ENCODE measurements at regions not wholly inside any gene's neighbourhood (a gene's known extent, or its start where the extent isn't known, plus 50 kb on each side); places are given as distances from the start of the nearest gene placed in this dataset.

- TF ChIP-seq CTCF (CRISPR knock-in tag; IDR thresholded peaks at IDR 0.05) (no peak), ZBTB7A (CRISPR knock-in tag; IDR thresholded peaks at IDR 0.05) (no peak), EHMT2 (IDR thresholded peaks at IDR 0.05; ENCODE audit: borderline replicate concordance, low read depth, low read length) (no peak), TOE1 (CRISPR knock-in tag; IDR thresholded peaks at IDR 0.05) (no peak), TCF7L2 (IDR thresholded peaks at IDR 0.05; ENCODE audit: low read depth, low read length) (no peak), PITX1 (CRISPR knock-in tag; IDR thresholded peaks at IDR 0.05) (no peak), ZNF232 (CRISPR knock-in tag; IDR thresholded peaks at IDR 0.05; ENCODE audit: borderline replicate concordance) (no peak), ZNF720 (CRISPR knock-in tag; IDR thresholded peaks at IDR 0.05) (no peak)
- TF ChIP-seq, protein P1, sequence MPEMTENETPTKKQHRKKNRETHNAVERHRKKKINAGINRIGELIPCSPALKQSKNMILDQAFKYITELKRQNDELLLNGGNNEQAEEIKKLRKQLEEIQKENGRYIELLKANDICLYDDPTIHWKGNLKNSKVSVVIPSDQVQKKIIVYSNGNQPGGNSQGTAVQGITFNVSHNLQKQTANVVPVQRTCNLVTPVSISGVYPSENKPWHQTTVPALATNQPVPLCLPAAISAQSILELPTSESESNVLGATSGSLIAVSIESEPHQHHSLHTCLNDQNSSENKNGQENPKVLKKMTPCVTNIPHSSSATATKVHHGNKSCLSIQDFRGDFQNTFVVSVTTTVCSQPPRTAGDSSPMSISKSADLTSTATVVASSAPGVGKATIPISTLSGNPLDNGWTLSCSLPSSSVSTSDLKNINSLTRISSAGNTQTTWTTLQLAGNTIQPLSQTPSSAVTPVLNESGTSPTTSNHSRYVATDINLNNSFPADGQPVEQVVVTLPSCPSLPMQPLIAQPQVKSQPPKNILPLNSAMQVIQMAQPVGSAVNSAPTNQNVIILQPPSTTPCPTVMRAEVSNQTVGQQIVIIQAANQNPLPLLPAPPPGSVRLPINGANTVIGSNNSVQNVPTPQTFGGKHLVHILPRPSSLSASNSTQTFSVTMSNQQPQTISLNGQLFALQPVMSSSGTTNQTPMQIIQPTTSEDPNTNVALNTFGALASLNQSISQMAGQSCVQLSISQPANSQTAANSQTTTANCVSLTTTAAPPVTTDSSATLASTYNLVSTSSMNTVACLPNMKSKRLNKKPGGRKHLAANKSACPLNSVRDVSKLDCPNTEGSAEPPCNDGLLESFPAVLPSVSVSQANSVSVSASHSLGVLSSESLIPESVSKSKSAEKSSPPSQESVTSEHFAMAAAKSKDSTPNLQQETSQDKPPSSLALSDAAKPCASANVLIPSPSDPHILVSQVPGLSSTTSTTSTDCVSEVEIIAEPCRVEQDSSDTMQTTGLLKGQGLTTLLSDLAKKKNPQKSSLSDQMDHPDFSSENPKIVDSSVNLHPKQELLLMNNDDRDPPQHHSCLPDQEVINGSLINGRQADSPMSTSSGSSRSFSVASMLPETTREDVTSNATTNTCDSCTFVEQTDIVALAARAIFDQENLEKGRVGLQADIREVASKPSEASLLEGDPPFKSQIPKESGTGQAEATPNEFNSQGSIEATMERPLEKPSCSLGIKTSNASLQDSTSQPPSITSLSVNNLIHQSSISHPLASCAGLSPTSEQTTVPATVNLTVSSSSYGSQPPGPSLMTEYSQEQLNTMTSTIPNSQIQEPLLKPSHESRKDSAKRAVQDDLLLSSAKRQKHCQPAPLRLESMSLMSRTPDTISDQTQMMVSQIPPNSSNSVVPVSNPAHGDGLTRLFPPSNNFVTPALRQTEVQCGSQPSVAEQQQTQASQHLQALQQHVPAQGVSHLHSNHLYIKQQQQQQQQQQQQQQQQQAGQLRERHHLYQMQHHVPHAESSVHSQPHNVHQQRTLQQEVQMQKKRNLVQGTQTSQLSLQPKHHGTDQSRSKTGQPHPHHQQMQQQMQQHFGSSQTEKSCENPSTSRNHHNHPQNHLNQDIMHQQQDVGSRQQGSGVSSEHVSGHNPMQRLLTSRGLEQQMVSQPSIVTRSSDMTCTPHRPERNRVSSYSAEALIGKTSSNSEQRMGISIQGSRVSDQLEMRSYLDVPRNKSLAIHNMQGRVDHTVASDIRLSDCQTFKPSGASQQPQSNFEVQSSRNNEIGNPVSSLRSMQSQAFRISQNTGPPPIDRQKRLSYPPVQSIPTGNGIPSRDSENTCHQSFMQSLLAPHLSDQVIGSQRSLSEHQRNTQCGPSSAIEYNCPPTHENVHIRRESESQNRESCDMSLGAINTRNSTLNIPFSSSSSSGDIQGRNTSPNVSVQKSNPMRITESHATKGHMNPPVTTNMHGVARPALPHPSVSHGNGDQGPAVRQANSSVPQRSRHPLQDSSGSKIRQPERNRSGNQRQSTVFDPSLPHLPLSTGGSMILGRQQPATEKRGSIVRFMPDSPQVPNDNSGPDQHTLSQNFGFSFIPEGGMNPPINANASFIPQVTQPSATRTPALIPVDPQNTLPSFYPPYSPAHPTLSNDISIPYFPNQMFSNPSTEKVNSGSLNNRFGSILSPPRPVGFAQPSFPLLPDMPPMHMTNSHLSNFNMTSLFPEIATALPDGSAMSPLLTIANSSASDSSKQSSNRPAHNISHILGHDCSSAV (CRISPR knock-in tag; IDR thresholded peaks at IDR 0.05; ENCODE audit: borderline replicate concordance), result no peak
Measured at GRCh38 chr7:149377386-149377785, 83.5 kb downstream of the ZNF777 start.

Data from HepG2 (cell line).